Mesenchymal stem cell (in vitro differentiated cells and primary cell): ENCODE measurements at regions not wholly inside any gene's neighbourhood (a gene's known extent, or its start where the extent isn't known, plus 50 kb on each side); places are given as distances from the start of the nearest gene placed in this dataset.
"Not testable (repeated sequence)": the region's sequence is repeated elsewhere in the genome, so short reads cannot be mapped to it uniquely, and the experiment has no call there.

Experiments used
- DNase-seq: peaks from one replicate; pipeline ENCODE4 v3.0.0-alpha.2; 2013
- H2AFZ ChIP-seq: one replicate; pipeline ENCODE4 v1.6.1; 2013; ENCODE audit warnings: low read depth, mild to moderate bottlenecking, control low read depth, inconsistent platforms, low read length, moderate library complexity
- H2AK5ac ChIP-seq: 2 replicates; pipeline ENCODE4 v1.6.1; 2013; ENCODE audit warnings: low read length, moderate library complexity, mild to moderate bottlenecking, inconsistent platforms; ENCODE audit not compliant: severe bottlenecking
- H2BK120ac ChIP-seq: one replicate; pipeline ENCODE4 v1.6.1; 2013; ENCODE audit warnings: low read depth, mild to moderate bottlenecking, inconsistent platforms, low read length, moderate library complexity
- H2BK12ac ChIP-seq, 2 experiments: one replicate each; pipeline ENCODE4 v1.6.1; 2013; ENCODE audit warnings: inconsistent platforms in 2 of 2, low read length in 2 of 2, mild to moderate bottlenecking in 2 of 2, moderate library complexity in 2 of 2, control low read depth in 1 of 2
- H2BK15ac ChIP-seq: one replicate; pipeline ENCODE4 v1.6.1; 2013; ENCODE audit warnings: mild to moderate bottlenecking, low read depth, inconsistent platforms; ENCODE audit not compliant: poor library complexity, severe bottlenecking
- H2BK5ac ChIP-seq: 2 replicates; pipeline ENCODE4 v1.6.1; 2013; ENCODE audit warnings: low read depth, mild to moderate bottlenecking, low read length, control low read depth, inconsistent platforms; ENCODE audit not compliant: poor library complexity, severe bottlenecking
- H3K14ac ChIP-seq, 2 experiments: one replicate each; pipeline ENCODE4 v1.6.1; 2013; ENCODE audit warnings: inconsistent platforms in 2 of 2, low read length in 2 of 2, control low read depth in 1 of 2, mild to moderate bottlenecking in 1 of 2, moderate library complexity in 1 of 2
- H3K18ac ChIP-seq, 2 experiments: one replicate each; pipeline ENCODE4 v1.6.1; 2013; ENCODE audit warnings: inconsistent platforms in 2 of 2, low read length in 2 of 2, control low read depth in 1 of 2, low read depth in 1 of 2, mild to moderate bottlenecking in 1 of 2
- H3K23ac ChIP-seq, 2 experiments: one replicate each; pipeline ENCODE4 v1.6.1; 2013; ENCODE audit warnings: inconsistent platforms in 2 of 2, low read length in 2 of 2, mild to moderate bottlenecking in 2 of 2, moderate library complexity in 2 of 2, control low read depth in 1 of 2
- H3K27ac ChIP-seq: 2 replicates; pipeline ENCODE4 v1.5.1; 2013; ENCODE audit warnings: mild to moderate bottlenecking, moderate library complexity, low read length, control low read depth, inconsistent platforms; ENCODE audit not compliant: poor library complexity, severe bottlenecking
- H3K27me3 ChIP-seq, 2 experiments: 2 replicates each; pipeline versions ENCODE4 v1.6.1 to v1.7.0; 2013; ENCODE audit warnings: low read length in 2 of 2, mild to moderate bottlenecking in 2 of 2, moderate library complexity in 2 of 2, control low read depth in 1 of 2, inconsistent platforms in 1 of 2; ENCODE audit not compliant: control insufficient read depth in 1 of 2, insufficient read depth in 1 of 2
- H3K36me3 ChIP-seq, 2 experiments: 2 replicates each; pipeline versions ENCODE4 v1.6.1 to v1.7.0; 2013; ENCODE audit warnings: low read length in 2 of 2, control low read depth in 1 of 2, inconsistent platforms in 1 of 2, low read depth in 1 of 2, mild to moderate bottlenecking in 1 of 2; ENCODE audit not compliant: insufficient read depth in 2 of 2, control insufficient read depth in 1 of 2
- H3K4ac ChIP-seq, 2 experiments: one replicate each; pipeline ENCODE4 v1.6.1; 2013; ENCODE audit warnings: inconsistent platforms in 2 of 2, low read length in 2 of 2, mild to moderate bottlenecking in 2 of 2, moderate library complexity in 2 of 2, control low read depth in 1 of 2, low read depth in 1 of 2
- H3K4me1 ChIP-seq: 2 replicates; pipeline ENCODE4 v1.6.1; 2013; ENCODE audit warnings: low read depth, low read length, control low read depth; ENCODE audit not compliant: control insufficient read depth, insufficient read depth
- H3K4me2 ChIP-seq: 2 replicates; pipeline ENCODE4 v1.6.1; 2013; ENCODE audit warnings: low read length, mild to moderate bottlenecking, inconsistent platforms; ENCODE audit not compliant: poor library complexity, severe bottlenecking
- H3K4me3 ChIP-seq, 2 experiments: 2 replicates each; pipeline versions ENCODE4 v1.5.1 to v1.7.0; 2013; ENCODE audit warnings: low read length in 2 of 2, mild to moderate bottlenecking in 2 of 2, control low read depth in 1 of 2, low read depth in 1 of 2; ENCODE audit not compliant: insufficient read depth in 1 of 2
- H3K79me1 ChIP-seq: replicated peaks from 2 replicates; pipeline ENCODE4 v1.6.1; 2013; ENCODE audit warnings: mild to moderate bottlenecking, control low read depth, low read length, inconsistent platforms; ENCODE audit not compliant: poor library complexity, severe bottlenecking
- H3K9ac ChIP-seq: 2 replicates; pipeline ENCODE4 v1.7.0; 2013; ENCODE audit warnings: mild to moderate bottlenecking, low read length, moderate library complexity
- H3K9me3 ChIP-seq: 2 replicates; pipeline ENCODE4 v1.7.0; 2013; ENCODE audit warnings: mild to moderate bottlenecking, low read length; ENCODE audit not compliant: control insufficient read depth
- H4K8ac ChIP-seq: one replicate; pipeline ENCODE4 v1.6.1; 2013; ENCODE audit warnings: inconsistent platforms, mild to moderate bottlenecking, low read length, moderate library complexity
- H4K91ac ChIP-seq: one replicate; pipeline ENCODE4 v1.6.1; 2013; ENCODE audit warnings: mild to moderate bottlenecking, low read length, inconsistent platforms
- WGBS: methylation state at CpG from one replicate; pipeline ENCODE4 v1.1.7; 2013; ENCODE audit warnings: mixed read lengths; 5-methylcytosine and 5-hydroxymethylcytosine counted together

GRCh38 chr6:67095618-67096226, 1388.7 kb upstream of the EYS start:
- H3K4me2 ChIP-seq, H3K27ac ChIP-seq, H4K8ac ChIP-seq, H3K4me1 ChIP-seq, H3K9ac ChIP-seq, H3K4me3 ChIP-seq, H3K18ac ChIP-seq, H2BK5ac ChIP-seq, H3K79me1 ChIP-seq, H3K36me3 ChIP-seq, H2BK15ac ChIP-seq, H4K91ac ChIP-seq, H2BK120ac ChIP-seq, H2AFZ ChIP-seq, H3K23ac ChIP-seq, H3K4ac ChIP-seq, DNase-seq, H3K9me3 ChIP-seq, H2BK12ac ChIP-seq, H2AK5ac ChIP-seq, H3K14ac ChIP-seq, H3K27me3 ChIP-seq: not testable (repeated sequence)
- 89% methylated on average over 10 of the region's 11 CpGs for WGBS

- H2AFZ ChIP-seq = no peak overlapping the region
These were observed 1387.5 kb upstream of the EYS start for GRCh38 chr6:67094431-67094946.

GRCh38 chr6:67073938-67074337, 1366.9 kb upstream of the EYS start:
- H2BK12ac ChIP-seq = no peak overlapping the region
- H2BK15ac ChIP-seq = no peak overlapping the region
- H2BK120ac ChIP-seq = no peak overlapping the region
- H2AFZ ChIP-seq = no peak overlapping the region
- no peak overlapping the region for H3K23ac ChIP-seq
- H3K4ac ChIP-seq = no peak overlapping the region
- H3K4me1 ChIP-seq = no peaks in the 10 kb centered on the region
- no peak overlapping the region for H2BK5ac ChIP-seq
- H4K91ac ChIP-seq = no peak overlapping the region
- WGBS = no CpG with 5 or more reads among the region's 3 CpGs
- DNase-seq = no peak
- H3K79me1 ChIP-seq = no peaks in the 10 kb centered on the region
- no peak overlapping the region for H3K4me2 ChIP-seq
- no peak overlapping the region for H3K14ac ChIP-seq
- no peak overlapping the region for H2AK5ac ChIP-seq
- no peak overlapping the region for H4K8ac ChIP-seq
- H3K4me3 ChIP-seq = no peak overlapping the region
- H3K9me3 ChIP-seq = no peaks in the 10 kb centered on the region
- no peak overlapping the region for H3K27ac ChIP-seq
- no peak overlapping the region for H3K18ac ChIP-seq
- H3K27me3 ChIP-seq = no peaks in the 10 kb centered on the region
- no peak overlapping the region for H3K9ac ChIP-seq
- no peaks in the 10 kb centered on the region for H3K36me3 ChIP-seq

More at GRCh38 chr6:67094431-67094946, 1387.5 kb upstream of the EYS start:
- Histone ChIP-seq H3K36me3 (no peaks in the 10 kb centered on the region), H3K4me3 (no peak overlapping the region), H2BK12ac (no peak overlapping the region), H4K91ac (no peak overlapping the region), H2BK120ac (no peak overlapping the region), H2BK5ac (no peak overlapping the region), H3K9me3 (no peaks in the 10 kb centered on the region), H2BK15ac (no peak overlapping the region), H4K8ac (no peak overlapping the region), H3K18ac (no peak overlapping the region), H3K27me3 (no peaks in the 10 kb centered on the region), H3K23ac (no peak overlapping the region), H3K14ac (no peak overlapping the region), H3K27ac (no peak overlapping the region), H3K4me2 (no peak overlapping the region), H3K79me1 (no peaks in the 10 kb centered on the region), H3K4ac (no peak overlapping the region), H3K9ac (no peak overlapping the region), H2AK5ac (no peak overlapping the region), H3K4me1 (no peaks in the 10 kb centered on the region)
- 47% methylated on average over 1 of the region's 3 CpGs for WGBS
- no peak for DNase-seq

GRCh38 chr6:67068781-67069180, 1361.8 kb upstream of the EYS start:
- no peak overlapping the region for H3K23ac ChIP-seq
- H2BK15ac ChIP-seq = no peak overlapping the region
- H2BK5ac ChIP-seq = no peak overlapping the region
- H2AK5ac ChIP-seq = no peak overlapping the region
- H2AFZ ChIP-seq = no peak overlapping the region
- H4K8ac ChIP-seq = no peak overlapping the region
- no peak overlapping the region for H3K4me3 ChIP-seq
- no peak for DNase-seq
- peaks cover 3% of the 10 kb centered on the region for H3K9me3 ChIP-seq
- H3K18ac ChIP-seq = no peak overlapping the region
- no peak overlapping the region for H3K4me2 ChIP-seq
- WGBS = 95% methylated on average over 2 of the region's 2 CpGs
- H3K9ac ChIP-seq = no peak overlapping the region
- H2BK120ac ChIP-seq = no peak overlapping the region
- no peak overlapping the region for H2BK12ac ChIP-seq
- no peak overlapping the region for H3K14ac ChIP-seq
- no peak overlapping the region for H3K4ac ChIP-seq
- no peak overlapping the region for H4K91ac ChIP-seq
- no peak overlapping the region for H3K27ac ChIP-seq
- no peaks in the 10 kb centered on the region for H3K4me1 ChIP-seq
- H3K27me3 ChIP-seq = no peaks in the 10 kb centered on the region
- H3K79me1 ChIP-seq = no peaks in the 10 kb centered on the region
- no peaks in the 10 kb centered on the region for H3K36me3 ChIP-seq
